Psoas muscle (tissue), 7 donors: ENCODE measurements at regions not wholly inside any gene's neighbourhood (a gene's known extent, or its start where the extent isn't known, plus 50 kb on each side); places are given as distances from the start of the nearest gene placed in this dataset.

ENCODE experiments used
- ATAC-seq, 4 donors: fragments of 200-7000 bp; cut with Tn5 transposase; one replicate each; pipeline ENCODE4 v1.9.1; 2020; ENCODE audit warnings: moderate library complexity in 3 of 4, mild to moderate bottlenecking in 2 of 4
- DNase-seq, 2 donors: peaks; one replicate each; pipeline ENCODE4 v3.0.0-alpha.2; 2020
- H3K27ac ChIP-seq: fragments of 200-600 bp; one replicate; pipeline ENCODE4 v1.8.0; 2022
- H3K27me3 ChIP-seq, 3 donors: fragments of 200-600 bp in 1 of 3; one replicate each; pipeline versions ENCODE4 v1.6.1 to v1.8.0; 2013 to 2022; ENCODE audit warnings: low read length in 2 of 3, mild to moderate bottlenecking in 2 of 3, moderate library complexity in 1 of 3; ENCODE audit not compliant: insufficient read depth in 3 of 3
- H3K36me3 ChIP-seq, 2 donors: fragments of 200-600 bp in 1 of 2; one replicate each; pipeline versions ENCODE4 v1.6.1 to v1.8.0; 2013 to 2022; ENCODE audit warnings: low read depth in 1 of 2, mild to moderate bottlenecking in 1 of 2, moderate library complexity in 1 of 2; ENCODE audit not compliant: insufficient read depth in 1 of 2
- H3K4me1 ChIP-seq: fragments of 200-600 bp; one replicate; pipeline ENCODE4 v1.8.0; 2022
- H3K4me3 ChIP-seq: fragments of 200-600 bp; one replicate; pipeline ENCODE4 v1.8.0; 2022; ENCODE audit warnings: mild to moderate bottlenecking
- H3K9me3 ChIP-seq: fragments of 200-600 bp; one replicate; pipeline ENCODE4 v1.8.0; 2022
- WGBS, 3 donors: extraction: QIAGEN DNeasy Blood & Tissue Kit; methylation state at CpG; one replicate each; pipeline versions ENCODE4 v1.1.6 to v1.1.7; 2013; 5-methylcytosine and 5-hydroxymethylcytosine counted together
- intact Hi-C, 2 donors: fragments of 100-400 bp; cut with DNase I; formaldehyde crosslinking; loops; one replicate each; pipeline versions ENCODE4 v1.11.0 to v1.14.2; 2022
- TF ChIP-seq, protein P1 (sequence below): fragments of 200-600 bp; IDR thresholded peaks from one replicate; pipeline ENCODE4 v1.8.0; 2022; ENCODE audit warnings: antibody characterized with exemption
- donor health status: healthy with polysubstance abuse.
- donor health status: DM: no; HTN: no; CAD: no; lungs with moderate emphysema.
- donor health status: Bipolar disorder and iron deficiency.
- donor health status: healthy.
- donor health status: DM: yes; HTN: yes; CAD: no.
- donor health status: DM: no; HTN: no; CAD: no.
- donor health status: DM: yes; HTN: yes; CAD: no.

DNA sequence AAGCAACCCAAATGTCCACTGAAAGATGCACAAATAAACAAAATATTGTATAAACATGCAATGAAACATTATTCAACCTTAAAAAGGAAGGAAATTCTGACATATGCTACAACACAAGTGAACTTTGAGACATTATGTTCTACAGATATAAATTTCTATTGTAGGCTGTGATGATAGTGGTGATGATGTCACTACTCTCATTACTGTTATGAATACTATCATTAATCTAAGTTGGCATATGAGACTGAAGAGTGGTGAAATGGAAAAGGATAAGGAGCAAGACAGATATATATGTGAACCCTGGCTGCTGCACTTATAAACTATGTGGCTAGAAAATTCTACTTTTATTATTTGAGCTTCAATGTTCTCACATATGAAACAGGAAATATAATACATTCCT lies 360.2 kb downstream of the TFAP2A start:
- H3K4me3 ChIP-seq = no peak overlapping the region
- DNase-seq (no peak), ATAC-seq (no peak)
- no peak overlapping the region for H3K27ac ChIP-seq
- intact Hi-C loops = no loop called here
- TF ChIP-seq, protein P1, sequence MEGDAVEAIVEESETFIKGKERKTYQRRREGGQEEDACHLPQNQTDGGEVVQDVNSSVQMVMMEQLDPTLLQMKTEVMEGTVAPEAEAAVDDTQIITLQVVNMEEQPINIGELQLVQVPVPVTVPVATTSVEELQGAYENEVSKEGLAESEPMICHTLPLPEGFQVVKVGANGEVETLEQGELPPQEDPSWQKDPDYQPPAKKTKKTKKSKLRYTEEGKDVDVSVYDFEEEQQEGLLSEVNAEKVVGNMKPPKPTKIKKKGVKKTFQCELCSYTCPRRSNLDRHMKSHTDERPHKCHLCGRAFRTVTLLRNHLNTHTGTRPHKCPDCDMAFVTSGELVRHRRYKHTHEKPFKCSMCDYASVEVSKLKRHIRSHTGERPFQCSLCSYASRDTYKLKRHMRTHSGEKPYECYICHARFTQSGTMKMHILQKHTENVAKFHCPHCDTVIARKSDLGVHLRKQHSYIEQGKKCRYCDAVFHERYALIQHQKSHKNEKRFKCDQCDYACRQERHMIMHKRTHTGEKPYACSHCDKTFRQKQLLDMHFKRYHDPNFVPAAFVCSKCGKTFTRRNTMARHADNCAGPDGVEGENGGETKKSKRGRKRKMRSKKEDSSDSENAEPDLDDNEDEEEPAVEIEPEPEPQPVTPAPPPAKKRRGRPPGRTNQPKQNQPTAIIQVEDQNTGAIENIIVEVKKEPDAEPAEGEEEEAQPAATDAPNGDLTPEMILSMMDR = no peak
- H3K9me3 ChIP-seq = peaks cover 4% of the 10 kb centered on the region
- no peaks in the 10 kb centered on the region for H3K4me1 ChIP-seq
- no peaks in the 10 kb centered on the region for H3K36me3 ChIP-seq
- no peaks in the 10 kb centered on the region for H3K27me3 ChIP-seq

DNA sequence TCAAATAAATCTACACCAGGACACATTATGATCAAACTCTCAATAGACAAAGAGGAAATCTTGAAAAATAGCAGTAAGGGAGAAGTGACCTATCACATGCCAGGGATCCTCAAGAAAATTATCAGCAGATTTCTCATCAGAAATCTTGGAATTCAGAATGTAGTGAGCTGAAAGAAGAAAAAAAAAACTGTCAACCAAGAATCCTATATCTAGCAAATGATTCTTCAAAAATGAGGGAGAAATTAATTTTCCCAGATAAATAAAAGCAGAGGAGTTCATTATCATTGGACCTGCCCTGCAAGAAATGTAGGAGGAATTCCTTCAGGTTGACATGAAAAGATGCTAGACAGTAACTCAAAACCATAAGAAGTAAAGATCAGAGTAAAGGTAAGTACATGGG lies 363.6 kb downstream of the TFAP2A start:
- Histone ChIP-seq H3K9me3 (peaks cover 4% of the 10 kb centered on the region), H3K4me3 (no peak overlapping the region), H3K36me3 (no peaks in the 10 kb centered on the region), H3K4me1 (no peaks in the 10 kb centered on the region), H3K27ac (no peak overlapping the region), H3K27me3 (no peaks in the 10 kb centered on the region)
- DNase-seq (no peak), ATAC-seq (no peak)
- intact Hi-C loops = no loop called here
- TF ChIP-seq, protein P1 = no peak

- TF ChIP-seq, protein P1 = no peak
- ATAC-seq = no peak
- no peaks in the 10 kb centered on the region for H3K36me3 ChIP-seq
- no peak for DNase-seq
- H3K9me3 ChIP-seq = peaks cover 4% of the 10 kb centered on the region
- WGBS, 3 donors = 54 to 57% (median 55%) methylated on average over 6 of the region's 6 CpGs
- H3K4me3 ChIP-seq = no peak overlapping the region
- intact Hi-C loops = no loop called here
- H3K4me1 ChIP-seq = no peaks in the 10 kb centered on the region
- no peaks in the 10 kb centered on the region for H3K27me3 ChIP-seq
- H3K27ac ChIP-seq = no peak overlapping the region
These were observed 366.2 kb downstream of the TFAP2A start for GRCh38 chr6:10048370-10049297.

- DNase-seq = no peak
- TF ChIP-seq, protein P1 = no peak
- H3K9me3 ChIP-seq = no peaks in the 10 kb centered on the region
- WGBS, 3 donors = 68 to 82% (median 69%) methylated on average over 4 of the region's 4 CpGs
- H3K27me3 ChIP-seq = no peaks in the 10 kb centered on the region
- intact Hi-C loops = no loop called here
- H3K27ac ChIP-seq = no peak overlapping the region
- no peaks in the 10 kb centered on the region for H3K36me3 ChIP-seq
- ATAC-seq = no peak
- H3K4me3 ChIP-seq = no peak overlapping the region
- H3K4me1 ChIP-seq = no peaks in the 10 kb centered on the region
These were observed 372.6 kb downstream of the TFAP2A start for GRCh38 chr6:10042280-10042679.
